Endothelial cell of umbilical vein (primary cell): ENCODE measurements at regions not wholly inside any gene's neighbourhood (a gene's known extent, or its start where the extent isn't known, plus 50 kb on each side); places are given as distances from the start of the nearest gene placed in this dataset.

Experiments used
- BruUV-seq: library from RNA; stranded (reverse); fragments of 400-500 nt; replicated peaks from 2 replicates; lab custom pipeline; 2021; lab: Mats Ljungman, UMichigan
- CTCF ChIA-PET: fragments of 300-600, 350-600 bp; sonication (Branson Sonifier 250); formaldehyde crosslinking; loops from one replicate; lab custom pipeline; 2021; ENCODE audit warnings: antibody characterized with exemption, inconsistent platforms; lab: Charles Lee
- POLR2A ChIA-PET: fragments of 300-600, 350-600 bp; sonication (Branson Sonifier 250); formaldehyde crosslinking; loops from one replicate; lab custom pipeline; 2021; ENCODE audit warnings: antibody characterized with exemption, inconsistent platforms; lab: Charles Lee
- DNase-seq: peaks from one replicate; pipeline ENCODE4 v3.0.0-alpha.2; 2011; ENCODE audit warnings: low read depth, low spot score
- FAIRE-seq: peaks from 2 replicates; lab custom pipeline; 2011; peaks lifted over from hg19 to GRCh38; lab: Jason Lieb, UNC
- H2AFZ ChIP-seq: 2 replicates; pipeline ENCODE4 v1.6.0; 2012; ENCODE audit warnings: low read depth, low read length, control low read depth, inconsistent platforms
- H3K27ac ChIP-seq: 2 replicates; pipeline ENCODE4 v1.5.1; 2011; ENCODE audit warnings: low read depth, mild to moderate bottlenecking, control low read depth, low read length, moderate library complexity; ENCODE audit not compliant: insufficient read depth
- H3K27me3 ChIP-seq, 2 experiments: 2 replicates each; pipeline versions ENCODE4 v1.6.0 to v1.6.1; 2011; ENCODE audit warnings: low read length in 2 of 2, mixed read lengths in 1 of 2; ENCODE audit not compliant: control insufficient read depth in 2 of 2, insufficient read depth in 2 of 2
- H3K36me3 ChIP-seq, 2 experiments: 2 replicates in 1 of 2; 3 replicates in 1 of 2; pipeline ENCODE4 v1.5.1; 2011; ENCODE audit warnings: low read length in 2 of 2, mild to moderate bottlenecking in 1 of 2, moderate library complexity in 1 of 2; ENCODE audit not compliant: control insufficient read depth in 2 of 2, insufficient read depth in 2 of 2; ENCODE audit errors: extremely low read depth in 1 of 2
- H3K4me1 ChIP-seq: 3 replicates; pipeline ENCODE4 v1.5.1; 2011; ENCODE audit warnings: mild to moderate bottlenecking, low read length; ENCODE audit not compliant: control insufficient read depth, insufficient read depth; ENCODE audit errors: extremely low read depth
- H3K4me2 ChIP-seq: 2 replicates; pipeline ENCODE4 v1.6.1; 2011; ENCODE audit warnings: low read length, control low read depth, mixed read lengths; ENCODE audit not compliant: insufficient read depth
- H3K4me3 ChIP-seq, 3 experiments: fragments of 200-600 bp in 1 of 3; sonication (generic), shearing (Covaris generic) in 1 of 3; replicated peaks in 1 of 3; 2 replicates each; pipeline ENCODE4 v1.5.1; 2011 to 2016; ENCODE audit warnings: control low read depth in 3 of 3, low read length in 3 of 3, mild to moderate bottlenecking in 2 of 3, inconsistent platforms in 1 of 3, low read depth in 1 of 3, moderate library complexity in 1 of 3; ENCODE audit not compliant: insufficient read depth in 1 of 3
- H3K79me2 ChIP-seq: 2 replicates; pipeline ENCODE4 v1.6.0; 2012; ENCODE audit warnings: low read length, inconsistent platforms; ENCODE audit not compliant: control insufficient read depth, insufficient read depth
- H3K9ac ChIP-seq: replicated peaks from 2 replicates; pipeline ENCODE3; 2011; ENCODE audit warnings: low read length, control low read depth; ENCODE audit not compliant: insufficient read depth; ENCODE audit errors: extremely low read depth
- H3K9me1 ChIP-seq: replicated peaks from 3 replicates; pipeline ENCODE4 v1.6.0; 2011; ENCODE audit warnings: mild to moderate bottlenecking, low read length; ENCODE audit not compliant: control insufficient read depth, insufficient read depth; ENCODE audit errors: extremely low read depth
- H3K9me3 ChIP-seq: replicated peaks from 2 replicates; pipeline ENCODE4 v1.5.1; 2012; ENCODE audit warnings: low read length, inconsistent platforms; ENCODE audit not compliant: control insufficient read depth, insufficient read depth
- H4K20me1 ChIP-seq: replicated peaks from 2 replicates; pipeline ENCODE3; 2011; ENCODE audit warnings: mild to moderate bottlenecking, low read length; ENCODE audit not compliant: control insufficient read depth, insufficient read depth; ENCODE audit errors: extremely low read depth
- CTCF ChIP-seq, 2 donors: IDR thresholded peaks; 1 replicate in 1 of 2; 2 replicates in 1 of 2; pipeline ENCODE4 v1.5.1; 2011; ENCODE audit warnings: low read length in 2 of 2, mild to moderate bottlenecking in 2 of 2, moderate library complexity in 2 of 2, control low read depth in 1 of 2, inconsistent platforms in 1 of 2, low read depth in 1 of 2; ENCODE audit not compliant: insufficient read depth in 1 of 2; ENCODE audit errors: extremely low read depth in 1 of 2
- EZH2 ChIP-seq: IDR thresholded peaks from 2 replicates; pipeline ENCODE4 v1.6.1; 2012; ENCODE audit warnings: borderline replicate concordance, low read depth, mild to moderate bottlenecking, moderate library complexity, low read length, inconsistent platforms; ENCODE audit not compliant: severe bottlenecking
- FOS ChIP-seq: IDR thresholded peaks from 2 replicates; pipeline ENCODE4 v1.6.1; 2011; ENCODE audit warnings: mild to moderate bottlenecking, low read length, moderate library complexity, borderline replicate concordance; ENCODE audit not compliant: insufficient read depth
- GATA2 ChIP-seq: IDR thresholded peaks from 2 replicates; pipeline ENCODE4 v1.7.0; 2011; ENCODE audit warnings: low read depth, mild to moderate bottlenecking, moderate library complexity, mixed read lengths, low read length; ENCODE audit not compliant: insufficient read length, insufficient read depth
- JUN ChIP-seq: IDR thresholded peaks from 2 replicates; pipeline ENCODE4 v1.6.1; 2011; ENCODE audit warnings: borderline replicate concordance, low read depth; ENCODE audit not compliant: insufficient read length, insufficient read depth
- MAX ChIP-seq: IDR thresholded peaks from 2 replicates; pipeline ENCODE4 v1.6.1; 2011; ENCODE audit not compliant: insufficient read depth, insufficient read length
- MYC ChIP-seq: IDR thresholded peaks from one replicate; pipeline ENCODE4 v1.6.1; 2011; ENCODE audit warnings: mild to moderate bottlenecking, low read depth, low read length
- POLR2A ChIP-seq: IDR thresholded peaks from 2 replicates; pipeline ENCODE4 v1.6.1; 2012; ENCODE audit warnings: low read depth, mild to moderate bottlenecking, control low read depth, low read length
- POLR2AphosphoS5 ChIP-seq: IDR thresholded peaks from 2 replicates; pipeline ENCODE4 v1.6.1; 2012; ENCODE audit warnings: low read depth, mild to moderate bottlenecking, control low read depth, low read length, moderate library complexity; ENCODE audit not compliant: insufficient read depth
- dilution Hi-C: fragments of 300-500 bp; cut with MboI; formaldehyde crosslinking; loops from one replicate; pipeline ENCODE4 v1.15.0; 2019; ENCODE audit warnings: low sequenced_read_pairs; ENCODE audit not compliant: extremely low pct_ligation_motif_present
- intact Hi-C: fragments of 100-400 bp; cut with micrococcal nuclease; formaldehyde crosslinking; loops from one replicate; pipeline ENCODE4 v1.10.0; 2022

- H3K9me3 ChIP-seq, result no peaks in the 10 kb centered on the region
- FAIRE-seq (no peak), DNase-seq (no peak)
- no peak overlapping the region for H3K27ac ChIP-seq
- no peaks in the 10 kb centered on the region for H3K9me1 ChIP-seq
- BruUV-seq, result no TSS peak
- ChIA-PET POLR2A (no interaction called here), CTCF (interaction anchor here (0.7 kb wide), 1 partner anchor 14 kb away, joined by 4 read pairs; no protein-coding TSS in a partner anchor)
- no peaks in the 10 kb centered on the region for H3K79me2 ChIP-seq
- no peak overlapping the region for H3K4me2 ChIP-seq
- no peaks in the 10 kb centered on the region for H3K4me1 ChIP-seq
- no peak overlapping the region for H3K4me3 ChIP-seq
- no peak for TF ChIP-seq MAX
- TF ChIP-seq GATA2, result no peak
- TF ChIP-seq POLR2A, result no peak
- no peak for TF ChIP-seq CTCF (IDR thresholded peaks at IDR 0.05; ENCODE audit: extremely low read depth in 1 of 2, insufficient read depth in 1 of 2, low read depth in 1 of 2, low read length in 2 of 2)
- no peak for TF ChIP-seq EZH2
- TF ChIP-seq POLR2AphosphoS5, result no peak
- TF ChIP-seq FOS, result no peak
- no peak for TF ChIP-seq MYC
- TF ChIP-seq JUN, result no peak
- dilution Hi-C loops (no loop called here), intact Hi-C loops (no loop called here)
- no peaks in the 10 kb centered on the region for H4K20me1 ChIP-seq
- H2AFZ ChIP-seq, result no peak overlapping the region
- H3K36me3 ChIP-seq, result no peaks in the 10 kb centered on the region
- H3K27me3 ChIP-seq, result no peaks in the 10 kb centered on the region
- no peak overlapping the region for H3K9ac ChIP-seq
Measured at GRCh38 chr18:11324510-11324909, 175.1 kb upstream of the PIEZO2 start.
